B cell (primary cell): ENCODE measurements at regions not wholly inside any gene's neighbourhood (a gene's known extent, or its start where the extent isn't known, plus 50 kb on each side); places are given as distances from the start of the nearest gene placed in this dataset.

ENCODE experiments used
- ATAC-seq: fragments of 200-7000 bp; cut with Tn5 transposase; one replicate; pipeline ENCODE4 v1.10.0; 2021; ENCODE audit warnings: low read depth, mild to moderate bottlenecking, moderate number of reproducible peaks, moderate library complexity
- CTCF ChIA-PET: fragments of 350-600 bp; sonication (Branson Sonifier 250); formaldehyde crosslinking; loops from one replicate; lab custom pipeline; 2021; ENCODE audit warnings: antibody characterized with exemption, inconsistent platforms; lab: Charles Lee
- POLR2A ChIA-PET: fragments of 350-600 bp; sonication (Branson Sonifier 250); formaldehyde crosslinking; loops from one replicate; lab custom pipeline; 2021; ENCODE audit warnings: antibody characterized with exemption; lab: Charles Lee
- DNase-seq: peaks from one replicate; pipeline ENCODE4 v3.0.0; 2013
- H2AFZ ChIP-seq: 2 replicates; pipeline ENCODE4 v1.6.1; 2012; ENCODE audit warnings: mild to moderate bottlenecking, low read depth, low read length; ENCODE audit not compliant: insufficient read depth, poor library complexity, severe bottlenecking
- H3K27ac ChIP-seq, 2 donors: 1 replicate in 1 of 2; 2 replicates in 1 of 2; pipeline ENCODE4 v1.5.1; 2012 to 2013; ENCODE audit warnings: low read length in 2 of 2, mild to moderate bottlenecking in 2 of 2, moderate library complexity in 1 of 2
- H3K27me3 ChIP-seq, 4 experiments: fragments of 200-600 bp in 1 of 4; sonication (generic) in 1 of 4; replicated peaks in 1 of 4; 1 replicate in 2 of 4; 2 replicates in 2 of 4; pipeline versions ENCODE4 v1.6.1 to v1.7.0; 2013 to 2016; ENCODE audit warnings: low read length in 3 of 4, mild to moderate bottlenecking in 2 of 4, mixed read lengths in 1 of 4, moderate library complexity in 1 of 4; ENCODE audit not compliant: insufficient read depth in 4 of 4, control insufficient read depth in 3 of 4; ENCODE audit errors: control extremely low read depth in 1 of 4
- H3K36me3 ChIP-seq, 2 experiments: replicated peaks in 1 of 2; 1 replicate in 1 of 2; 2 replicates in 1 of 2; pipeline versions ENCODE4 v1.6.1 to v1.7.1; 2013; ENCODE audit warnings: low read length in 1 of 2; ENCODE audit not compliant: insufficient read depth in 2 of 2, control insufficient read depth in 1 of 2; ENCODE audit errors: control extremely low read depth in 1 of 2, extremely low read depth in 1 of 2
- H3K4me1 ChIP-seq, 2 donors: fragments of 200-600 bp in 1 of 2; sonication (generic) in 1 of 2; 1 replicate in 1 of 2; 2 replicates in 1 of 2; pipeline versions ENCODE4 v1.5.1 to v1.6.1; 2013 to 2017; ENCODE audit warnings: low read length in 2 of 2; ENCODE audit not compliant: control insufficient read depth in 2 of 2, insufficient read depth in 2 of 2
- H3K4me2 ChIP-seq: replicated peaks from 2 replicates; pipeline ENCODE3; 2012; ENCODE audit warnings: mild to moderate bottlenecking, low read depth, low read length; ENCODE audit not compliant: poor library complexity, severe bottlenecking
- H3K4me3 ChIP-seq, 5 experiments: fragments of 200-600 bp in 1 of 5; sonication (generic) in 1 of 5; 1 replicate in 3 of 5; 2 replicates in 2 of 5; pipeline versions ENCODE4 v1.5.1 to v1.7.0; 2011 to 2016; ENCODE audit warnings: low read length in 4 of 5, mild to moderate bottlenecking in 4 of 5, low read depth in 2 of 5, control low read depth in 1 of 5, moderate library complexity in 1 of 5; ENCODE audit not compliant: insufficient read depth in 1 of 5; ENCODE audit errors: control extremely low read depth in 1 of 5, extremely low read depth in 1 of 5
- H3K79me2 ChIP-seq: fragments of 200-600 bp; sonication (generic); one replicate; pipeline ENCODE4 v1.6.0; 2016; ENCODE audit warnings: low read length; ENCODE audit not compliant: control insufficient read depth, insufficient read depth
- H3K9ac ChIP-seq: fragments of 200-600 bp; sonication (generic); 2 replicates; pipeline ENCODE4 v1.6.1; 2017; ENCODE audit warnings: mild to moderate bottlenecking, low read length, moderate library complexity
- H3K9me3 ChIP-seq, 3 donors: one replicate each; pipeline versions ENCODE4 v1.6.1 to v1.7.1; 2013; ENCODE audit warnings: low read length in 2 of 3; ENCODE audit not compliant: control insufficient read depth in 2 of 3, insufficient read depth in 1 of 3; ENCODE audit errors: control extremely low read depth in 1 of 3
- H4K20me1 ChIP-seq: 2 replicates; pipeline ENCODE4 v1.6.0; 2012; ENCODE audit warnings: mild to moderate bottlenecking, low read length; ENCODE audit not compliant: insufficient read depth, control insufficient read depth, poor library complexity, severe bottlenecking
- H3K27ac Mint-ChIP-seq: one replicate; pipeline ENCODE4 v1.8.0; 2021; ENCODE audit warnings: mixed read lengths
- H3K27me3 Mint-ChIP-seq: one replicate; pipeline ENCODE4 v1.8.0; 2021; ENCODE audit warnings: mixed read lengths
- H3K4me1 Mint-ChIP-seq: one replicate; pipeline ENCODE4 v1.8.0; 2021; ENCODE audit warnings: mixed read lengths
- H3K4me3 Mint-ChIP-seq: one replicate; pipeline ENCODE4 v1.8.0; 2021; ENCODE audit warnings: mixed read lengths
- H3K9me3 Mint-ChIP-seq: one replicate; pipeline ENCODE4 v1.8.0; 2022; ENCODE audit warnings: mixed read lengths; ENCODE audit not compliant: insufficient read depth
- EZH2 ChIP-seq: IDR thresholded peaks from 2 replicates; pipeline ENCODE4 v1.6.1; 2012; ENCODE audit warnings: borderline replicate concordance, low read depth, mild to moderate bottlenecking, moderate library complexity, low read length; ENCODE audit not compliant: insufficient read depth, poor library complexity, severe bottlenecking
- WGBS: methylation state at CpG from one replicate; pipeline ENCODE4 v1.1.5; 2013; ENCODE audit warnings: missing lambda C conversion rate; ENCODE audit not compliant: insufficient coverage; 5-methylcytosine and 5-hydroxymethylcytosine counted together
- intact Hi-C: fragments of 100-400 bp; cut with micrococcal nuclease; formaldehyde crosslinking; loops from one replicate; pipeline ENCODE4 v1.10.0; 2022
- TF ChIP-seq, protein P1 (sequence below): fragments of 200-600 bp; IDR thresholded peaks from one replicate; pipeline ENCODE4 v1.8.0; 2022; ENCODE audit warnings: antibody characterized with exemption, mild to moderate bottlenecking

DNA sequence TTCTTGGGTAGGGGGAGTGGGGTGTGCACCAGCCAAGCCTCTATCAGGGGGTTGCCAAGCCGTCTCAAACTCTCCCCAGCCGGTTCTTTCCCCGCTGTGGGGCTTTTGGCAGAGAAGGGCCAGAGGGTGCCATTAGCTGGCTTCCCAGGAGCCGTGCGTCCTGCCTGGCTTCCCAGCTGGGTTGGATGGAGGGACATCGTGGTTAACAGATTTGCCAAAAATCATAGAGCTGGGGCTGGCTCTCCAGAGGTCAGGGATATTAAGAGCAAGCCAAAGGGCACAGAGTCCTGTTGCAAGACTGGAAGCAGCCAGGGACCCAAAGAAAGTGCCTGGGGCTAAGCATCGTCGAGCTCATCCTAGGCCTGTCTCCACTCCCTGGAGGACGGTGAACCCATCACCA is 104.6 kb upstream of the HES1 start:
- Histone ChIP-seq H3K27ac (no peak overlapping the region), H2AFZ (no peak overlapping the region), H4K20me1 (no peaks in the 10 kb centered on the region), H3K4me1 (peaks cover 49 to 61% of the 10 kb centered on the region in 2 donors), H3K79me2 (no peaks in the 10 kb centered on the region), H3K9me3 (peaks cover 0 to 4% (median 0%) of the 10 kb centered on the region in 3 donors), H3K9ac (no peak overlapping the region), H3K36me3 (no peaks in the 10 kb centered on the region), H3K4me3 (no peak overlapping the region), H3K27me3 (peaks cover 0 to 3% (median 0%) of the 10 kb centered on the region in 4 experiments), H3K4me2 (no peak overlapping the region)
- CTCF ChIA-PET, result no interaction called here
- ATAC-seq (no peak), DNase-seq (no peak)
- POLR2A ChIA-PET, result no interaction called here
- H3K4me1 Mint-ChIP-seq, result peaks cover 65% of the 10 kb centered on the region
- no peaks in the 10 kb centered on the region for H3K27me3 Mint-ChIP-seq
- 97% methylated on average over 7 of the region's 9 CpGs for WGBS
- H3K27ac Mint-ChIP-seq, result no peak overlapping the region
- peaks cover 5% of the 10 kb centered on the region for H3K9me3 Mint-ChIP-seq
- intact Hi-C loops, result loop anchor here (5.0 kb wide), 1 partner anchor 59 kb away; no protein-coding TSS in a partner anchor
- TF ChIP-seq, protein P1, sequence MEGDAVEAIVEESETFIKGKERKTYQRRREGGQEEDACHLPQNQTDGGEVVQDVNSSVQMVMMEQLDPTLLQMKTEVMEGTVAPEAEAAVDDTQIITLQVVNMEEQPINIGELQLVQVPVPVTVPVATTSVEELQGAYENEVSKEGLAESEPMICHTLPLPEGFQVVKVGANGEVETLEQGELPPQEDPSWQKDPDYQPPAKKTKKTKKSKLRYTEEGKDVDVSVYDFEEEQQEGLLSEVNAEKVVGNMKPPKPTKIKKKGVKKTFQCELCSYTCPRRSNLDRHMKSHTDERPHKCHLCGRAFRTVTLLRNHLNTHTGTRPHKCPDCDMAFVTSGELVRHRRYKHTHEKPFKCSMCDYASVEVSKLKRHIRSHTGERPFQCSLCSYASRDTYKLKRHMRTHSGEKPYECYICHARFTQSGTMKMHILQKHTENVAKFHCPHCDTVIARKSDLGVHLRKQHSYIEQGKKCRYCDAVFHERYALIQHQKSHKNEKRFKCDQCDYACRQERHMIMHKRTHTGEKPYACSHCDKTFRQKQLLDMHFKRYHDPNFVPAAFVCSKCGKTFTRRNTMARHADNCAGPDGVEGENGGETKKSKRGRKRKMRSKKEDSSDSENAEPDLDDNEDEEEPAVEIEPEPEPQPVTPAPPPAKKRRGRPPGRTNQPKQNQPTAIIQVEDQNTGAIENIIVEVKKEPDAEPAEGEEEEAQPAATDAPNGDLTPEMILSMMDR, result no peak
- no peak for TF ChIP-seq EZH2
- H3K4me3 Mint-ChIP-seq, result no peak overlapping the region

DNA sequence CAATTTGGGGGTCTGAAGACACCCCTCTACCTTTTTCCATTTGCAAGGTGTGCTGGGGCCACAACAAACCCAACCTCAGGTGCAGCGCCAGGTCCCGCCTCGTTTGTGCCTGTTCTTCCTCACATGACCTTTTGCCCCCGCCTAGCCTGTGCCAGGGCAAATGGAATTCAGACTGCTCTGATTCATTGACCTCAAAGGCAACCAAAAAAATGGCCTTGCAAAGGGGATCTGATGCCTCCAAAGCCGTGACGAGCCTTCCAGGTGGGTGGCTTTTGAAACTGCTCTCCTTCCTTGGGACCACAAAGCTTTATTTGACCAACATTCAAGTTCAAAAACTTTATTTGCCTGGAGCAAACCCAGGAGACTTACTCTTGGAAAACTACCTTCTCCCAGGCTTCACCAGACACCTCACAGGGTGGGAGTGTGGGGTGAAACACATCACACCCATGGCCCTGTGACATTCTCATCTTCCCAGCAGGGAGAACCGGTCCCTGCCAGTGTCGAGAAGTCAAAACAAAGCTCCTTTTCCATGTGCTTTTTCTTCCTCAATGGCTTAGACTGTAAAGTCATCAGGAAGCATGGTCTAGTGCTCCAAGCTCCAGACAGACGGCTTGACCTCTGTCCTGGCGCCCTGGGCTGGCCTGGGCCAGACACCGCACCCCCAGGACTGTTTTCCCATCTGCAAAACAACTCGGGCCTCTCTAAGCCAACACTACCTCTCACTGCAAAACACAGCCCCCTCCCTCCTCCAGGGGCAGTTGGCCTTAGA is 103.9 kb upstream of the HES1 start:
- Mint-ChIP-seq H3K27ac (no peak overlapping the region), H3K4me3 (peak overlapping the region; percentile 67), H3K9me3 (peaks cover 5% of the 10 kb centered on the region), H3K4me1 (peaks cover 70% of the 10 kb centered on the region), H3K27me3 (no peaks in the 10 kb centered on the region)
- ChIA-PET CTCF (interaction anchor here (1.1 kb wide), 1 partner anchor 9 kb away, joined by 3 read pairs; no protein-coding TSS in a partner anchor), POLR2A (no interaction called here)
- ATAC-seq (no peak), DNase-seq (no peak)
- peaks cover 49 to 64% of the 10 kb centered on the region in 2 donors for H3K4me1 ChIP-seq
- peaks cover 0 to 3% (median 0%) of the 10 kb centered on the region in 4 experiments for H3K27me3 ChIP-seq
- no peaks in the 10 kb centered on the region for H3K36me3 ChIP-seq
- no peaks in the 10 kb centered on the region for H4K20me1 ChIP-seq
- 91% methylated on average over 11 of the region's 12 CpGs for WGBS
- no peaks in the 10 kb centered on the region for H3K79me2 ChIP-seq
- TF ChIP-seq EZH2, result no peak
- TF ChIP-seq, protein P1, result no peak
- H3K9me3 ChIP-seq, result peaks cover 0 to 4% (median 0%) of the 10 kb centered on the region in 3 donors
- peak overlapping the region in 1 of 5 experiments; percentile 27 for H3K4me3 ChIP-seq
- peak overlapping the region; percentile 25 for H3K9ac ChIP-seq
- peak overlapping the region; percentile 61 for H3K4me2 ChIP-seq
- H2AFZ ChIP-seq, result no peak overlapping the region
- intact Hi-C loops, result loop anchor here (5.0 kb wide), 1 partner anchor 60 kb away; no protein-coding TSS in a partner anchor
- no peak overlapping the region for H3K27ac ChIP-seq
